HEK293T (cell line): ENCODE measurements at regions not wholly inside any gene's neighbourhood (a gene's known extent, or its start where the extent isn't known, plus 50 kb on each side); places are given as distances from the start of the nearest gene placed in this dataset.

ENCODE experiments used
- BHLHE40 ChIP-seq: fragments of 450-650 bp; IDR thresholded peaks from 2 replicates; pipeline ENCODE4 v1.6.1; 2016; ENCODE audit warnings: mild to moderate bottlenecking, moderate library complexity, borderline replicate concordance
- FOXA1 ChIP-seq: fragments of 450-650 bp; IDR thresholded peaks from 2 replicates; pipeline ENCODE4 v1.6.1; 2016; ENCODE audit warnings: mild to moderate bottlenecking
- FOXK2 ChIP-seq: fragments of 450-650 bp; IDR thresholded peaks from 2 replicates; pipeline ENCODE4 v1.6.1; 2016; ENCODE audit warnings: mild to moderate bottlenecking
- NFRKB ChIP-seq: fragments of 450-650 bp; IDR thresholded peaks from 2 replicates; pipeline ENCODE4 v1.6.1; 2016; ENCODE audit warnings: mild to moderate bottlenecking, moderate library complexity
- SP1 ChIP-seq: fragments of 450-650 bp; IDR thresholded peaks from 2 replicates; pipeline ENCODE4 v1.6.1; 2017
- SUZ12 ChIP-seq: fragments of 450-650 bp; IDR thresholded peaks from 2 replicates; pipeline ENCODE4 v1.6.1; 2016; ENCODE audit warnings: mild to moderate bottlenecking
- TARDBP ChIP-seq: fragments of 450-650 bp; IDR thresholded peaks from 2 replicates; pipeline ENCODE4 v1.6.1; 2016
- ZNF384 ChIP-seq: fragments of 450-650 bp; IDR thresholded peaks from 2 replicates; pipeline ENCODE4 v1.6.1; 2016
- TF ChIP-seq, protein P1 (sequence below): fragments of 450-650 bp; IDR thresholded peaks from 2 replicates; pipeline ENCODE4 v1.6.1; 2016

- TF ChIP-seq BHLHE40: no peak
- TF ChIP-seq SUZ12: no peak
- TF ChIP-seq, protein P1, sequence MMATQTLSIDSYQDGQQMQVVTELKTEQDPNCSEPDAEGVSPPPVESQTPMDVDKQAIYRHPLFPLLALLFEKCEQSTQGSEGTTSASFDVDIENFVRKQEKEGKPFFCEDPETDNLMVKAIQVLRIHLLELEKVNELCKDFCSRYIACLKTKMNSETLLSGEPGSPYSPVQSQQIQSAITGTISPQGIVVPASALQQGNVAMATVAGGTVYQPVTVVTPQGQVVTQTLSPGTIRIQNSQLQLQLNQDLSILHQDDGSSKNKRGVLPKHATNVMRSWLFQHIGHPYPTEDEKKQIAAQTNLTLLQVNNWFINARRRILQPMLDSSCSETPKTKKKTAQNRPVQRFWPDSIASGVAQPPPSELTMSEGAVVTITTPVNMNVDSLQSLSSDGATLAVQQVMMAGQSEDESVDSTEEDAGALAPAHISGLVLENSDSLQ: no peak
- TF ChIP-seq NFRKB: no peak
- TF ChIP-seq SP1: no peak
- TF ChIP-seq TARDBP: no peak
- TF ChIP-seq FOXA1: no peak
- no peak for TF ChIP-seq ZNF384
- TF ChIP-seq FOXK2: no peak
These were observed 77.5 kb upstream of the ALX4 start for GRCh38 chr11:44387415-44387814.
